ENCODE measurements at regions not wholly inside any gene's neighbourhood (a gene's known extent, or its start where the extent isn't known, plus 50 kb on each side); places are given as distances from the start of the nearest gene placed in this dataset.

- no peak for DNase-seq
- H3K36me3 ChIP-seq (ENCODE audit: low read depth, missing control alignments): no peaks in the 10 kb centered on the region
- no peaks in the 10 kb centered on the region for H3K4me1 ChIP-seq
- TF ChIP-seq POLR2A (IDR thresholded peaks at IDR 0.05) (no peak), CTCF (IDR thresholded peaks at IDR 0.05) (no peak)
- no peaks in the 10 kb centered on the region for H3K27me3 ChIP-seq
- intact Hi-C loops (cut with DNase I; ENCODE audit: low total_unique reads): no loop called here
- no peak overlapping the region for H3K27ac ChIP-seq
- no peaks in the 10 kb centered on the region for H3K9me3 ChIP-seq
- 91 to 92% methylated on average over 6 of the region's 6 CpGs for WGBS, 2 donors
- no peak overlapping the region for H3K4me3 ChIP-seq
These were observed 668.6 kb upstream of the NCAM2 start for GRCh38 chr21:20329636-20330035.

DNA sequence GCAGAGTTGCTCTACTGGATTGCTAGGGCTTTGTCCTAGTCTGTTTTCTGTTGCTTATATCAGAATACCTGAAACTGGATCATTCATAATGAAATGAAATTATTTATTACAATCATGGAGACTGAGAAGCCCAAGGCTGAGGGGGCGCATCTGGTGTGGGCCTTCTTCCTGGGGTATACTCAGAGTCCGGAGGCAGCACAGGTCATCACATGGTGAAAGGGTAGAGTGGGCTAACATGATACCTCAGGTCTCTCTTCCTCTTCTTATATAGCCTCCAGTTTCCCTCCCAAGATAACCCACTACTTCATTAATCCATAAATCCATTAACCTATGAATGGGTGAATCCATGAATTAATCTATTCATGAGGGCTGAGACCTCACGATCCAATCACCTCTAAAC, 667.6 kb upstream of the NCAM2 start:
- TF ChIP-seq POLR2A (IDR thresholded peaks at IDR 0.05) (no peak), CTCF (IDR thresholded peaks at IDR 0.05) (no peak)
- DNase-seq: no peak
- no peak overlapping the region for H3K4me3 ChIP-seq
- intact Hi-C loops (cut with DNase I; ENCODE audit: low total_unique reads): no loop called here
- no peaks in the 10 kb centered on the region for H3K4me1 ChIP-seq
- no peak overlapping the region for H3K27ac ChIP-seq
- no peaks in the 10 kb centered on the region for H3K9me3 ChIP-seq
- no peaks in the 10 kb centered on the region for H3K36me3 ChIP-seq (ENCODE audit: low read depth, missing control alignments)
- H3K27me3 ChIP-seq: no peaks in the 10 kb centered on the region
- 70 to 81% methylated on average over 3 of the region's 3 CpGs for WGBS, 2 donors

DNA sequence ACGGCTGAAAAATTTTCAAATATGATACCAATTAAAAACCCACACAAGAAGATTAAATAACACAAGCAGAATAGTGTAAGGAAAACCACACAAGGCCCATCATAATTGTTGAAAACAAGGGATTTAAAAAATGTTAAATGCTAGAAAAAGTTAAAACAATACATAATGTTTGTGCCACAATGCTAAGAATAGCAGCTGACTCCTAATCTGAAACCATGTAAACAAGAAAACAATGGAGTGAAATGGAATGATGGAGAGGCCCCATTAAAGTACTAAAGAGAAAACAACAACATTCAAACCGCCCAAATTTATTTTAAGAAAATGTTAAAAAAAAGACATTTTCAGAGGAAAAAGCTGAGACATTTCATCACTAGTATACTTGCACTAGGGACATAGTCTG, 663.6 kb upstream of the NCAM2 start:
- no peak overlapping the region for H3K4me3 ChIP-seq
- H3K4me1 ChIP-seq: no peaks in the 10 kb centered on the region
- no peaks in the 10 kb centered on the region for H3K36me3 ChIP-seq (ENCODE audit: low read depth, missing control alignments)
- TF ChIP-seq CTCF (IDR thresholded peaks at IDR 0.05) (no peak), POLR2A (IDR thresholded peaks at IDR 0.05) (no peak)
- no peaks in the 10 kb centered on the region for H3K27me3 ChIP-seq
- 86 to 90% methylated on average over 2 of the region's 2 CpGs for WGBS, 2 donors
- no peak for DNase-seq
- H3K27ac ChIP-seq: no peak overlapping the region
- intact Hi-C loops (cut with DNase I; ENCODE audit: low total_unique reads): no loop called here
- H3K9me3 ChIP-seq: no peaks in the 10 kb centered on the region

DNA sequence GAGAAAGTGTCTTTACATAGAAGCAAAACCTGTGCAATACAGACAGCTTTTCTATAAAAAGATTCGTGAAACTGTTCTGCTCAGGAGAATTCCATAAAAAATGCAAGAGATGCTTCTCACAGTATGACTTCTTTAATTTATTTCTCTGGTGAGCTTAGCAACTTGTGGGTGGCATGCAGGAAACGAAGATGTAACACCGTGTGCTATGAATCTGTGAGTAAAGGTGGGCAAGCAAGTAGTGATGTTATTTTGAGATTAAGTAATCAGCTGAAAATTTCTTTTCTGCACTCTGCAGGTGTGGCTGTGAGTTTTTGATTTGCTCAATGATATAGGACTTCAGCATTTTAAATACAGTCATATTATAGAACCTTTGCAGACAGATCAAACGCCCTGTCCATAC, 656.8 kb upstream of the NCAM2 start:
- intact Hi-C loops (cut with DNase I; ENCODE audit: low total_unique reads): no loop called here
- no peak for TF ChIP-seq POLR2A (IDR thresholded peaks at IDR 0.05)
- TF ChIP-seq CTCF (IDR thresholded peaks at IDR 0.05): no peak
- WGBS, 2 donors: 70 to 84% methylated on average over 4 of the region's 4 CpGs
- no peak overlapping the region for H3K27ac ChIP-seq
- H3K27me3 ChIP-seq: no peaks in the 10 kb centered on the region
- no peak overlapping the region for H3K4me3 ChIP-seq
- H3K4me1 ChIP-seq: no peaks in the 10 kb centered on the region
- DNase-seq: no peak
- no peaks in the 10 kb centered on the region for H3K36me3 ChIP-seq (ENCODE audit: low read depth, missing control alignments)
- no peaks in the 10 kb centered on the region for H3K9me3 ChIP-seq

GRCh38 chr21:20343186-20343585, 655.0 kb upstream of the NCAM2 start:
- no peak overlapping the region for H3K4me3 ChIP-seq
- H3K27me3 ChIP-seq: no peaks in the 10 kb centered on the region
- no peaks in the 10 kb centered on the region for H3K4me1 ChIP-seq
- intact Hi-C loops (cut with DNase I; ENCODE audit: low total_unique reads): no loop called here
- TF ChIP-seq CTCF (IDR thresholded peaks at IDR 0.05): no peak
- TF ChIP-seq POLR2A (IDR thresholded peaks at IDR 0.05): no peak
- H3K9me3 ChIP-seq: no peaks in the 10 kb centered on the region
- H3K27ac ChIP-seq: no peak overlapping the region
- 91 to 93% methylated on average over 5 of the region's 5 CpGs for WGBS, 2 donors
- DNase-seq: no peak
- no peaks in the 10 kb centered on the region for H3K36me3 ChIP-seq (ENCODE audit: low read depth, missing control alignments)
